ENCODE measurements at regions not wholly inside any gene's neighbourhood (a gene's known extent, or its start where the extent isn't known, plus 50 kb on each side); places are given as distances from the start of the nearest gene placed in this dataset.

DNA sequence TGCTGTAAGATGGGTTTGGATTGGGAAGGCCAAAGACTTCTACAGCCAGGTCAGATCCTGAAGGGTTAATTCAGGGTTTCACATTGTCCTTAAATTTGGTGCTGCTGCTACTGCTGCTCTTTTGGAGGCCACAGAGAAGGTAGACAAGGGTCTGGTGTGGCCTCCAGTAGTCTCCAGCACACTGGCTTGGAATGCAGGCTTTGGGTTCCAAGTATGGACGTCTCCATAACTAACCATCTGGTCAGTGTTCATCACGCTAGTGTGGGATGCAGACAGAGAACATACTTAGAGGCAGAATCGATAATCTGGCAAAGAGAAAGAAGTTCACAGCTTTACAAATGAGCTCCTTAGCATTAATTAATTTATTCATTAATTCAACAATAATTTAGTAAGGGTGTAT is 154.1 kb downstream of the ZBTB18 start:
- TF ChIP-seq, protein P1, sequence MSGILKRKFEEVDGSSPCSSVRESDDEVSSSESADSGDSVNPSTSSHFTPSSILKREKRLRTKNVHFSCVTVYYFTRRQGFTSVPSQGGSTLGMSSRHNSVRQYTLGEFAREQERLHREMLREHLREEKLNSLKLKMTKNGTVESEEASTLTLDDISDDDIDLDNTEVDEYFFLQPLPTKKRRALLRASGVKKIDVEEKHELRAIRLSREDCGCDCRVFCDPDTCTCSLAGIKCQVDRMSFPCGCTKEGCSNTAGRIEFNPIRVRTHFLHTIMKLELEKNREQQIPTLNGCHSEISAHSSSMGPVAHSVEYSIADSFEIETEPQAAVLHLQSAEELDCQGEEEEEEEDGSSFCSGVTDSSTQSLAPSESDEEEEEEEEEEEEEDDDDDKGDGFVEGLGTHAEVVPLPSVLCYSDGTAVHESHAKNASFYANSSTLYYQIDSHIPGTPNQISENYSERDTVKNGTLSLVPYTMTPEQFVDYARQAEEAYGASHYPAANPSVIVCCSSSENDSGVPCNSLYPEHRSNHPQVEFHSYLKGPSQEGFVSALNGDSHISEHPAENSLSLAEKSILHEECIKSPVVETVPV (CRISPR knock-in tag; IDR thresholded peaks at IDR 0.05) = no peak
- TF ChIP-seq ZFP3 (CRISPR knock-in tag; IDR thresholded peaks at IDR 0.05) (no peak), ISL1 (CRISPR knock-in tag; IDR thresholded peaks at IDR 0.05) (no peak), ARNTL (CRISPR knock-in tag; IDR thresholded peaks at IDR 0.05; ENCODE audit: borderline replicate concordance, low read depth) (no peak), ZNF70 (CRISPR knock-in tag; IDR thresholded peaks at IDR 0.05) (no peak), ZFP30 (CRISPR knock-in tag; IDR thresholded peaks at IDR 0.05) (no peak), ZNF8 (CRISPR knock-in tag; IDR thresholded peaks at IDR 0.05) (no peak)
- TF ChIP-seq, protein P2, sequence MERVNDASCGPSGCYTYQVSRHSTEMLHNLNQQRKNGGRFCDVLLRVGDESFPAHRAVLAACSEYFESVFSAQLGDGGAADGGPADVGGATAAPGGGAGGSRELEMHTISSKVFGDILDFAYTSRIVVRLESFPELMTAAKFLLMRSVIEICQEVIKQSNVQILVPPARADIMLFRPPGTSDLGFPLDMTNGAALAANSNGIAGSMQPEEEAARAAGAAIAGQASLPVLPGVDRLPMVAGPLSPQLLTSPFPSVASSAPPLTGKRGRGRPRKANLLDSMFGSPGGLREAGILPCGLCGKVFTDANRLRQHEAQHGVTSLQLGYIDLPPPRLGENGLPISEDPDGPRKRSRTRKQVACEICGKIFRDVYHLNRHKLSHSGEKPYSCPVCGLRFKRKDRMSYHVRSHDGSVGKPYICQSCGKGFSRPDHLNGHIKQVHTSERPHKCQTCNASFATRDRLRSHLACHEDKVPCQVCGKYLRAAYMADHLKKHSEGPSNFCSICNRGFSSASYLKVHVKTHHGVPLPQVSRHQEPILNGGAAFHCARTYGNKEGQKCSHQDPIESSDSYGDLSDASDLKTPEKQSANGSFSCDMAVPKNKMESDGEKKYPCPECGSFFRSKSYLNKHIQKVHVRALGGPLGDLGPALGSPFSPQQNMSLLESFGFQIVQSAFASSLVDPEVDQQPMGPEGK (CRISPR knock-in tag; IDR thresholded peaks at IDR 0.05; ENCODE audit: borderline replicate concordance) = no peak
- TF ChIP-seq, protein P3, sequence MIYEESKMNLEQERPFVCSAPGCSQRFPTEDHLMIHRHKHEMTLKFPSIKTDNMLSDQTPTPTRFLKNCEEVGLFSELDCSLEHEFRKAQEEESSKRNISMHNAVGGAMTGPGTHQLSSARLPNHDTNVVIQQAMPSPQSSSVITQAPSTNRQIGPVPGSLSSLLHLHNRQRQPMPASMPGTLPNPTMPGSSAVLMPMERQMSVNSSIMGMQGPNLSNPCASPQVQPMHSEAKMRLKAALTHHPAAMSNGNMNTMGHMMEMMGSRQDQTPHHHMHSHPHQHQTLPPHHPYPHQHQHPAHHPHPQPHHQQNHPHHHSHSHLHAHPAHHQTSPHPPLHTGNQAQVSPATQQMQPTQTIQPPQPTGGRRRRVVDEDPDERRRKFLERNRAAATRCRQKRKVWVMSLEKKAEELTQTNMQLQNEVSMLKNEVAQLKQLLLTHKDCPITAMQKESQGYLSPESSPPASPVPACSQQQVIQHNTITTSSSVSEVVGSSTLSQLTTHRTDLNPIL (CRISPR knock-in tag; IDR thresholded peaks at IDR 0.05; ENCODE audit: low read depth) = no peak
- TF ChIP-seq, protein P4, sequence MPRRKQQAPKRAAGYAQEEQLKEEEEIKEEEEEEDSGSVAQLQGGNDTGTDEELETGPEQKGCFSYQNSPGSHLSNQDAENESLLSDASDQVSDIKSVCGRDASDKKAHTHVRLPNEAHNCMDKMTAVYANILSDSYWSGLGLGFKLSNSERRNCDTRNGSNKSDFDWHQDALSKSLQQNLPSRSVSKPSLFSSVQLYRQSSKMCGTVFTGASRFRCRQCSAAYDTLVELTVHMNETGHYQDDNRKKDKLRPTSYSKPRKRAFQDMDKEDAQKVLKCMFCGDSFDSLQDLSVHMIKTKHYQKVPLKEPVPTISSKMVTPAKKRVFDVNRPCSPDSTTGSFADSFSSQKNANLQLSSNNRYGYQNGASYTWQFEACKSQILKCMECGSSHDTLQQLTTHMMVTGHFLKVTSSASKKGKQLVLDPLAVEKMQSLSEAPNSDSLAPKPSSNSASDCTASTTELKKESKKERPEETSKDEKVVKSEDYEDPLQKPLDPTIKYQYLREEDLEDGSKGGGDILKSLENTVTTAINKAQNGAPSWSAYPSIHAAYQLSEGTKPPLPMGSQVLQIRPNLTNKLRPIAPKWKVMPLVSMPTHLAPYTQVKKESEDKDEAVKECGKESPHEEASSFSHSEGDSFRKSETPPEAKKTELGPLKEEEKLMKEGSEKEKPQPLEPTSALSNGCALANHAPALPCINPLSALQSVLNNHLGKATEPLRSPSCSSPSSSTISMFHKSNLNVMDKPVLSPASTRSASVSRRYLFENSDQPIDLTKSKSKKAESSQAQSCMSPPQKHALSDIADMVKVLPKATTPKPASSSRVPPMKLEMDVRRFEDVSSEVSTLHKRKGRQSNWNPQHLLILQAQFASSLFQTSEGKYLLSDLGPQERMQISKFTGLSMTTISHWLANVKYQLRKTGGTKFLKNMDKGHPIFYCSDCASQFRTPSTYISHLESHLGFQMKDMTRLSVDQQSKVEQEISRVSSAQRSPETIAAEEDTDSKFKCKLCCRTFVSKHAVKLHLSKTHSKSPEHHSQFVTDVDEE (CRISPR knock-in tag; IDR thresholded peaks at IDR 0.05) = no peak

Measured in SK-N-SH treated with all-trans-retinoic acid at 6 μM for 48 hours (cell line).